SK-MEL-5 (cell line): ENCODE measurements at regions not wholly inside any gene's neighbourhood (a gene's known extent, or its start where the extent isn't known, plus 50 kb on each side); places are given as distances from the start of the nearest gene placed in this dataset.
"Not testable (repeated sequence)": the region's sequence is repeated elsewhere in the genome, so short reads cannot be mapped to it uniquely, and the experiment has no call there.

Experiments
- DNase-seq: peaks from one replicate; pipeline ENCODE4 v3.0.0-alpha.2; 2016; ENCODE audit warnings: low read depth, low spot score
- in situ Hi-C: cut with HindIII; loops from 2 replicates; pipeline ENCODE4 v1.10.0; 2016; ENCODE audit warnings: low sequenced_read_pairs, high pct_unique_total_duplicates, low pct_unique_long_range_greater_than_20kb

- in situ Hi-C loops, result not testable (repeated sequence)
These were observed 147.6 kb upstream of the FERMT1 start for GRCh38 chr20:6270404-6270803.

DNA sequence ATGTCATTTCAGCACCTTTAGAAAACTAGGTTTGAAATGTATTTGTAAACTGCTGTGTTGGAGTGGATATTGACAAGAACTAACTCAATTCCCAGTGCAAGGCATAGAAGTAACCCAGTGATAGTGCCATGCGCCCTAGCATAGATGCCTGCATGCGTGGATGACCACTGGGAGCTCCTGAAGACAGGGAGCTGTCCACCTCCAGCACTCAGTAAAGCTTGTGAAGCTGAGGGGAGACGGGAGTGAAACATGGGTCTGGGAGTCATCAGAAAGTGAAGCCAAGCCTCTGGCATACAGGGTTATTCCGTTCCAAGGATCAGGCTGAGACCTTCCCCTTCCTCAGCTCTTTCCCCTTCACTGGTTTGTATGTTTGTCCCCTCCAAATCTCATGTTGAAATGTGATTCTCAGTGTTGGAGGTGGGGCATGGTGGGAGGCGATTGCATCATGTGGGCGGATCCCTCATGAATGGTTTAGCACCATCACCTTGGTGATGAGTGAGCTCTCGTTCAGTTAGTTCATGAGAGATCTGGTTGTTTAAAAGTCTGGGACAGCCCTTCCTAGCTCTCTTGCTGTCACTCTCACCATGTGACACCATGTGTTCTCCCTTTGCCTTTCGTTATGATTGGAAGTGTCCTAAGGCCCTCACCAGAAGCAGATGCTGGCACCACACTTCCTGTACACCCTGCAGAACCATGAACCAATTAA lies 146.5 kb upstream of the FERMT1 start:
- in situ Hi-C loops, result no loop called here
- DNase-seq, result peak; percentile 29

More at GRCh38 chr20:6270404-6270803, 147.6 kb upstream of the FERMT1 start:
- not testable (repeated sequence) for DNase-seq

DNA sequence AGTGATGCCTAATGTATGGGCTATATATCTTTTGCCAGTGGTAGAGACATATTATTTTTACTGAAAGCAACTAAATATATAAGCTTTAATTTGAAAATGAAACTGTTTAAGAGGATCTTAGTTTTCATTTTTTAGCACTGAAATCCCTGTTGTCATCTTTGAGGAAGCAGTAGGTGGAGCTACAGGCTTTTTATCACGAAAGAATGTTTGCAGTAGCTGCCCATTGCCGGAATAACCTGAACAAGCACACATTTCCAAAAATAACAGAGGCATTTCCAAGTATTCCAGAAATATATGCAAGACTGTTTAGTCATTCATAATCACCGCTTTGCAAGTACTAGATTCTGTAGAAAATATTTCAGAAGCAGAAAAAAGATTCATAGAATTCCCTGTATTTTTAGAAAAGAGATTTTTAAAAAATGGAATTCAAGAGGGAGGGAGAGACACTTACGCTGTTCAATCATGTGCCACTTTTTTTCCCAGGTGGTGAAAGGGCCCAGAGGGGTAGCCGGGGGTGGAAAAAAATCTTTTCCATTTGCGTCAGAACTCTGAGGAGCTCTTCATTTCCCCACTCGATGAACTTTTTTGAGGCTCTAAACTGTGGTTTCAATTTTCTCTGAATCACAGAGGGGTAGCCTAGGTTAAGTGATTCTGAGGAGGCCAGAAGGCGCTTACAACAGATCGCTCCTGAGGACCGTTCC lies 142.5 kb upstream of the FERMT1 start:
- DNase-seq, result peak; percentile 71
- in situ Hi-C loops, result no loop called here

GRCh38 chr20:6253396-6253795 lies 130.6 kb upstream of the FERMT1 start:
- in situ Hi-C loops, result no loop called here
- DNase-seq, result no peak

GRCh38 chr20:6245436-6245835 lies 122.6 kb upstream of the FERMT1 start:
- in situ Hi-C loops, result no loop called here
- DNase-seq, result no peak

DNA sequence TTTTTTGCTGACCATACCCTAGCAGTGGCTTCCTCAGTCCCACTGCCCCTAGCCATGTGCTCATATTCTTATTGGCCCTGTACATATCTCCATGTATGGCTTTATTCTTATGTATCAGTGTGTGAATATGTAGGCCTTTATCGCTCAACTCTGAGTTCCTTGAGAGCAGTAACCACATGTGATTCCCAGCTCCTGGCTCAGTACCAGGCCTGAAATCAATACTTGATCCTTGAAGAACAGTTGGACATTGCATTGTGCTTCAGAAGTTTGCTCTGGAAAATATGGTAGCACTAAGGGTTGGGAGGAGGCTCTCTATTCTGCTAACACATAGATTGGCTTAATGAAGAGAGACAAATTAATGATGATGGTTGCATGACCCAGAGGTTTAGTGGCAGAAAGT lies 118.8 kb upstream of the FERMT1 start:
- in situ Hi-C loops, result no loop called here
- no peak for DNase-seq

DNA sequence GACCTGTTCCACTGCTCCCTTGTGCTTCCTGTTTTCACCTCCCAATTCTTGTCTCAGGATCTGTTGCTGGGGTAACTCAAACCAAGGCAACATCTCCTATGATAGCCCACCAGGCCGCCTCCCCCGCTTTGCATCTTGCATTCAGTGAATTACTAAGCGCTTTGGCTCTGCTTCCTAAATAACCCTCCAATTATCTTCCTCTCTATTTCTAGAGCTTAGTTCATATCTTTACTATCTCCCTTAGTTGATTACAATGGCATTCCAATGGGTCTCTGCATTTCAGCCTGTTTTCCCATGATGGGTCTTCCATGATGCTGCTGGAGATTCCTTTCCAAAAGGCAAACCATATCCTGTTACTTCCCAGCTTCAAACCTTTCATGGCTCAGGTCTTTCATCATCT lies 117.2 kb upstream of the FERMT1 start:
- in situ Hi-C loops, result no loop called here

GRCh38 chr20:6238421-6238820 lies 115.6 kb upstream of the FERMT1 start:
- DNase-seq, result no peak
- in situ Hi-C loops, result no loop called here

More for the DNA sequence above, 117.2 kb upstream of the FERMT1 start:
- no peak for DNase-seq

DNA sequence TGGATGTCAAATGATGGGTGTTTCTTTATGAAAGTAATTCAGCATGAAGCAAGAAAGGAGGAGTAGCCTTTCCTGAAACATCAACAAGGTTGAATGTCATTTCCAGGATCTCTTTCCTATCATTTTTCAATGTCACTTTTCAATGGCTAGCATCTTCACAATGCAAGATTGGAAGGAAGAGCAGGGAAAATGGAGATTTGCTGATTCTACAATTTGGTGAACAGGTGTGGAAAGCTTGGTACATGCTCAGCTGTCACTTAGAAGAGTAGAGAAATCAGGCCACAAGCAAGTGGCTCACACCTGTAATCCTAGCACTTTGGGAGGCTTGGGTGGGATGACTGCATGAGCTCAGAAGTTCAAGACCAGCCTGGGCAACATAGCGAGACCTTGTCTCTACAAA lies 112.7 kb upstream of the FERMT1 start:
- no peak for DNase-seq
- in situ Hi-C loops, result no loop called here

DNA sequence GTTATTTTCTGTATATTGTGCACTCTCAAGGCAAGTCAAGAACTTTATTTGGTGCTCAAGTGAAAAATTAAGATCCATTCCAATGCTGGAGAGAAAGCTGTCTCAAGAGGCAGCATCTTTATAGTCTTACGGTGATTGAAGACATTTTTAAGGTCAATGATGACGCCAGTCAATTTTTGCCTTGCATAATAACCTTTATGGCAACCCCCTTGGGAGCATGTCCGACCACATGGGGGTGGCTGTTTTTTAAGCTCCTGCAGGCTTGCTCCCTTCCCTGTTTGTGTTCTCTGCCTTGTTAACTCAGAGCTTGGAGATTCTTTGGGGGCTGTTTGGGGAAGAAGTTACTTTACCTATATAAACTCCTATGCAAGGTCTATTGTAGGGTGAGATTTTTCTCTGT lies 109.6 kb upstream of the FERMT1 start:
- in situ Hi-C loops, result no loop called here
- DNase-seq, result peak; percentile 78

GRCh38 chr20:6231556-6231955 lies 108.7 kb upstream of the FERMT1 start:
- in situ Hi-C loops, result no loop called here
- peak; percentile 37 for DNase-seq

- in situ Hi-C loops, result no loop called here
- no peak for DNase-seq
These were observed 105.5 kb upstream of the FERMT1 start for GRCh38 chr20:6228302-6228843.

DNA sequence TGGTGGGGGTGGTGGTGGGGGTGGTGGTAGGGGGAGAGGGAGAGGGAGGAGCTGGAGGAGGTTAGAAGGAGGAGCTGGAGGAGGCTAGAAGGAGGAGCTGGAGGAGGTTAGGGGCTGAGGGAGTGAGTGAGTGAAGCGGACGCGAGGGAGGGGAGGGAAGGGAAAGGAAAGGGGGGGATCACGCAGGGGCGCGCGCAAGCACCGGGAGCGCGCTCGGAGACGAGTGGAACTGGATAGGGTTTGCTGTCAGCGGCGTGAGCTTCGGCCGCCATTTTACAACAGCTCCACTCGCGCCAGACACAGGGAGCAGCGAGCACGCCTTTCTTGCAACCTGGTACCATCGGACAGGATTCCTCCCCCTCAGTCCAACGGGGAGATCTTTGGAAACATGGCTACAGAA lies 90.5 kb upstream of the FERMT1 start:
- in situ Hi-C loops, result no loop called here
- DNase-seq, result no peak

DNA sequence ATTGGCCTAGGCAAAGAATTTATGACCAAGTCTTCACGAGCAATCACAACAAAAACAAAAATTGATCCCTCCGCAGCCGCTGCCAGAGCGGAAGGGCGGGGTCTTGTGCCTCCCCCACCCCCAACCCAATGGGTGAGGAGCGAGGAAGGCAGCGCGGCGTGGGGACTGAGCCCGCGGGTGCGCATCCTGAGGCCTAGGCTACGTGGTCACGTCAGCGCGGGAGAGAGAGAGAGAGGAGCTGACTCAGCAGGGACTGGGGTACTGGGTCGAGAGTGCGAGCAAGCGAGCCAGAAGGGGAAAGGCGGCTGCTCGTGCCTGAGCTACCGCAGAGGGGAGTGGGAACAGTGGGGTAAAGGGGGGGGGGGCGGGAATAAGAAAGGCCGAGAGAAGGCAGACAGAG lies 90.1 kb upstream of the FERMT1 start:
- DNase-seq, result peak; percentile 8
- in situ Hi-C loops, result no loop called here

- in situ Hi-C loops, result no loop called here
- DNase-seq, result no peak
These were observed 86.3 kb upstream of the FERMT1 start for GRCh38 chr20:6209093-6209492.

DNA sequence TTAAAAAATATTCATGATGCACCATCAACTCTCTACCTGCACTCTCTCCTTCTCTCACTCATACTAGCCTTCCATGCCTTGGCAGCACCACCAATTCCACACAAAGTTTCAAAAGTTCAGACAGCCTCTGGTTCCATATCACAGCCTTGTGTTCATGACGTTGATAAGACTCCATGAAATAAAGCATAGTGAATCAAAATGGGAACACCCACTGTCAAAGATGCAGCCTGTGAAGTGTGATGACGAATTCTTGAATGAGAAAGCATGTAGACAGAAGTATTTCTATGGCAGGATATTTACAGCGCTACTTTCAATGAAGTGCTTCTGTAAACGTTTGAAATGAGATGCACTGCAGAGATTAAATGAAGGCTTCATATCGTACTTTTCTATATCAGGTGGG lies 77.3 kb upstream of the FERMT1 start:
- in situ Hi-C loops, result no loop called here
- DNase-seq, result no peak

GRCh38 chr20:6185268-6185667 lies 62.4 kb upstream of the FERMT1 start:
- peak; percentile 36 for DNase-seq
- in situ Hi-C loops, result no loop called here

DNA sequence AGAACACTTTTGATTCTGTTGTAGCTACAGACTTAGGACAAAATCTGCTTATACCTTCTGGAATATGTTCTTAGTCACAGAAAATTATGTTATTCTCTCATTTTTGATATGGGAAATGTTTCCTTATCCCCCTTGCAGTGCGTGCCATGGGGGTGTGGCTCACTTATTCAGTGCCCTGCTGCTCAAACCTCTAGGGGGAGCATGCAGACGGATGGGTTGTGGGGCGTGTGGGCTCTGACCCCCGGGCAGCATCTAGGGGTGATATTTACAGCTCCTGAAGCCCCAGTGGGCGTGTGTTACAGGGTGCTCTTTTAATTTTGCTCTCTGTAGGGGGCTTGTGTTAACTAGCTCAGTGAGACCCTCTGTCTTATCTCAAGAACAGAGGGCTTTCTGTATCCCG lies 61.3 kb upstream of the FERMT1 start:
- in situ Hi-C loops, result no loop called here
- peak; percentile 34 for DNase-seq

- in situ Hi-C loops, result no loop called here
- DNase-seq, result no peak
These were observed 57.7 kb upstream of the FERMT1 start for GRCh38 chr20:6180531-6180930.
